HL-60 (cell line): ENCODE measurements at regions not wholly inside any gene's neighbourhood (a gene's known extent, or its start where the extent isn't known, plus 50 kb on each side); places are given as distances from the start of the nearest gene placed in this dataset.

Experiments used
- DNase-seq, 2 experiments: peaks; one replicate each; pipeline ENCODE4 v3.0.0-alpha.2; 2010 to 2020; ENCODE audit warnings: low read depth in 1 of 2, low spot score in 1 of 2
- H3K27ac ChIP-seq: fragments of 250-450 bp; sonication (Bioruptor Pico); replicated peaks from 2 replicates; pipeline ENCODE4 v1.5.1; 2020; ENCODE audit warnings: mild to moderate bottlenecking, moderate library complexity
- H3K27me3 ChIP-seq: fragments of 250-450 bp; sonication (Bioruptor Pico); 2 replicates; pipeline ENCODE4 v1.5.1; 2021; ENCODE audit warnings: mild to moderate bottlenecking, moderate library complexity; ENCODE audit not compliant: insufficient read depth, poor library complexity, severe bottlenecking
- H3K4me3 ChIP-seq: replicated peaks from 2 replicates; pipeline ENCODE4 v1.5.1; 2011; ENCODE audit warnings: mild to moderate bottlenecking, control low read depth, low read length; ENCODE audit not compliant: insufficient read depth
- CTCF ChIP-seq: IDR thresholded peaks from one replicate; pipeline ENCODE4 v1.5.1; 2011; ENCODE audit warnings: low read length, control low read depth, inconsistent platforms; ENCODE audit not compliant: insufficient read depth
- GABPA ChIP-seq: IDR thresholded peaks from 2 replicates; pipeline ENCODE4 v1.6.1; 2012; ENCODE audit warnings: low read depth
- POLR2AphosphoS5 ChIP-seq: IDR thresholded peaks from 2 replicates; pipeline ENCODE4 v1.6.1; 2012; ENCODE audit warnings: low read depth
- REST ChIP-seq: IDR thresholded peaks from 2 replicates; pipeline ENCODE4 v1.6.1; 2012; ENCODE audit warnings: low read depth; ENCODE audit not compliant: insufficient replicate concordance
- SPI1 ChIP-seq: IDR thresholded peaks from 2 replicates; pipeline ENCODE4 v1.6.1; 2012; ENCODE audit warnings: low read depth, mild to moderate bottlenecking, borderline replicate concordance

DNA sequence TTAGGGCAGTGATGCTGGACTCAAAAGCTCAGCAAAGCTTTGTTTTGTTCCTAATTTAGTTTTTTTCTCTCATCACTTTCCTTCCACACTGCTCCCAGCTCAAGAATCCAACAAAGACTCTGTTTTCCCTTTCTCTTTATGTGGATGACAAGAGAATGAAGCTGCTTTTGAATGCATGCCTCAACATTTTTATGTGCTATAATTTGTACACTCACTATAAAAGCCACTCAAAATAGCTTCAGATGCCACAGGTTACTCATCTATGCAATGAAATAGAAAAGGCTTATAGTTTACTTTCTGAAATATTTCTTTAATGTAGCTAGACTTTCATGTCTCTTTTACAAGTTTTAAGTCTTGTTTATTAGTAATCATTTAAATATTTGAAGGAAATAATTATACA is 714.9 kb downstream of the OTOL1 start:
- no peak overlapping the region for H3K27ac ChIP-seq
- H3K4me3 ChIP-seq = no peak overlapping the region
- no peak for TF ChIP-seq CTCF
- no peak for TF ChIP-seq REST
- TF ChIP-seq POLR2AphosphoS5 = no peak
- no peak for TF ChIP-seq SPI1
- H3K27me3 ChIP-seq = no peaks in the 10 kb centered on the region
- DNase-seq = no peak

- no peak for DNase-seq
- H3K27me3 ChIP-seq = no peaks in the 10 kb centered on the region
- TF ChIP-seq POLR2AphosphoS5 = no peak
- TF ChIP-seq SPI1 = no peak
- TF ChIP-seq REST = no peak
- no peak for TF ChIP-seq CTCF
- no peak for TF ChIP-seq GABPA
- no peak overlapping the region for H3K4me3 ChIP-seq
- no peak overlapping the region for H3K27ac ChIP-seq
These were observed 716.6 kb downstream of the OTOL1 start for GRCh38 chr3:162213196-162213595.

DNA sequence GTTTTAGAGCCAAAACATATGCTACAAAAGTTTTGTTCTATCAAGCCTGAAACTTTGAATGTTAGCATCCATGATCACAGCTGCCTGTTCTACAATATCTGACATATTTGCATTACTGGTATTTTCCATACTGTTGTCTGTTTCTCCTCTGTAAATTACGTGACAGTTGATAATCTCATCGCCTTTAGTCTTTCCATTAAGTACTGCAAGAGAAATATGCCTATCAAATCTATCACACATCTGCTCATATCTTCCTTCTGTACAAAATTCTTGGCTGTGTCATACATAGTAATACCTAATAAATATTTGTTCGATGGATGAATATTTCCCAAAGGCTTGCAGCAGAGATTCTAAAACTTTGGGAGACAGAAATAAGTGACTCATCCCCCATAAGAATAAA is 717.3 kb downstream of the OTOL1 start:
- DNase-seq = no peak
- no peak overlapping the region for H3K27ac ChIP-seq
- H3K27me3 ChIP-seq = no peaks in the 10 kb centered on the region
- TF ChIP-seq POLR2AphosphoS5 (no peak), REST (no peak), CTCF (no peak), SPI1 (no peak), GABPA (no peak)
- H3K4me3 ChIP-seq = no peak overlapping the region
